ENCODE measurements at regions not wholly inside any gene's neighbourhood (a gene's known extent, or its start where the extent isn't known, plus 50 kb on each side); places are given as distances from the start of the nearest gene placed in this dataset.

DNA sequence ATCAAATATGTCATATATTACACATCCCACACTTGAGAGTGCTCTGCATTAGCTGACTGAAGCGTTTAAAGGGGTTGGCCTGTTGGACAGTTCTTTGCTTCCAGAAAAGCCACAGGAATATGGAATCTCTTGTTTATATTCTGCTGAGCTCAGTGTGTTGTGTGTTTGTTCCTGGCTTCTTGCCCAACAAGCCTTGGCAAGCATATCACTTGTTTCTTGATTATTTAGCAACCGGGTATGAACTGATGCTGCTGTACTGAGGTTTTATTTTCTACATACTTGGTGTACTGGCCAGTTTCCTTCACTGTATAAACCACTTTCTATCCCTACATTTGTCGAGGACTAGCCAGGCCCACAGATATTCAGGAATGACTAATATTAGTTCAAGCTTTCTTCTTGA, 378.9 kb downstream of the KCTD16 start:
- H3K27ac ChIP-seq = no peak overlapping the region
- 24 to 43% (median 34%) methylated on average over 3 of the region's 3 CpGs for WGBS, 5 donors
- H3K4me3 ChIP-seq = no peak overlapping the region

DNA sequence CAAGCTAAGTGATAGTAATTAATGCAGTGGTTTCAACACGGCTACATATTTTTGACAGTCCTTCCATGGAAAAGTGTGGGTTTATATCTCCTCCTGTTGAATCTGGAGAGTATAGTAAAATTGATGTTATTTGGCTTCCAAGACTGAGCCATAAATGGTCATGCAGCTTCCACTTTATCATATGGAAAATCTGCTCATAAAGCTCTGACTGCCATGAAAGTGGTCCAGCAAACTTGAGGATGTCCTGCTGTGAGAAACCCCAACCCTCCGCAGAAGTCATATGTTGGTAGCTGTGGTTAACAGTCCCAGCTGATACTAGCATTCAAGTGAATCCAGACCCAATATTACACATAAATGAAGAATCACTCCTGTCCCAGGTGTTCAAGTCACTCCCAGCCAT, 378.3 kb downstream of the KCTD16 start:
- intact Hi-C loops (cut with DNase I; ENCODE audit: low total_unique reads) = no loop called here
- peak in 1 of 2 donors; percentile 60 for DNase-seq
- no peaks in the 10 kb centered on the region for H3K4me1 ChIP-seq
- no peak overlapping the region for H3K27ac ChIP-seq
- H3K4me3 ChIP-seq = no peak overlapping the region
- 57 to 79% (median 64%) methylated on average over 2 of the region's 2 CpGs for WGBS, 5 donors
- H3K27me3 ChIP-seq = no peaks in the 10 kb centered on the region
- no peaks in the 10 kb centered on the region for H3K9me3 ChIP-seq
- TF ChIP-seq POLR2A (IDR thresholded peaks at IDR 0.05) = no peak
- TF ChIP-seq POLR2AphosphoS5 (IDR thresholded peaks at IDR 0.05) = no peak
- TF ChIP-seq, protein P1, sequence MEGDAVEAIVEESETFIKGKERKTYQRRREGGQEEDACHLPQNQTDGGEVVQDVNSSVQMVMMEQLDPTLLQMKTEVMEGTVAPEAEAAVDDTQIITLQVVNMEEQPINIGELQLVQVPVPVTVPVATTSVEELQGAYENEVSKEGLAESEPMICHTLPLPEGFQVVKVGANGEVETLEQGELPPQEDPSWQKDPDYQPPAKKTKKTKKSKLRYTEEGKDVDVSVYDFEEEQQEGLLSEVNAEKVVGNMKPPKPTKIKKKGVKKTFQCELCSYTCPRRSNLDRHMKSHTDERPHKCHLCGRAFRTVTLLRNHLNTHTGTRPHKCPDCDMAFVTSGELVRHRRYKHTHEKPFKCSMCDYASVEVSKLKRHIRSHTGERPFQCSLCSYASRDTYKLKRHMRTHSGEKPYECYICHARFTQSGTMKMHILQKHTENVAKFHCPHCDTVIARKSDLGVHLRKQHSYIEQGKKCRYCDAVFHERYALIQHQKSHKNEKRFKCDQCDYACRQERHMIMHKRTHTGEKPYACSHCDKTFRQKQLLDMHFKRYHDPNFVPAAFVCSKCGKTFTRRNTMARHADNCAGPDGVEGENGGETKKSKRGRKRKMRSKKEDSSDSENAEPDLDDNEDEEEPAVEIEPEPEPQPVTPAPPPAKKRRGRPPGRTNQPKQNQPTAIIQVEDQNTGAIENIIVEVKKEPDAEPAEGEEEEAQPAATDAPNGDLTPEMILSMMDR (IDR thresholded peaks at IDR 0.05) = no peak
- TF ChIP-seq EP300 (IDR thresholded peaks at IDR 0.05) = no peak
- H3K36me3 ChIP-seq = no peaks in the 10 kb centered on the region

More for the DNA sequence above, 378.9 kb downstream of the KCTD16 start:
- H3K9me3 ChIP-seq = peaks cover 0 to 3% (median 0%) of the 10 kb centered on the region in 4 donors
- TF ChIP-seq POLR2AphosphoS5 (IDR thresholded peaks at IDR 0.05) = no peak
- TF ChIP-seq EP300 (IDR thresholded peaks at IDR 0.05) = no peak
- no peak for TF ChIP-seq POLR2A (IDR thresholded peaks at IDR 0.05)
- TF ChIP-seq, protein P1 (IDR thresholded peaks at IDR 0.05) = no peak
- no peaks in the 10 kb centered on the region for H3K36me3 ChIP-seq
- H3K27me3 ChIP-seq = no peaks in the 10 kb centered on the region
- intact Hi-C loops (cut with DNase I; ENCODE audit: low total_unique reads) = no loop called here
- DNase-seq = peak in 1 of 2 donors; percentile 88
- H3K4me1 ChIP-seq = no peaks in the 10 kb centered on the region

DNA sequence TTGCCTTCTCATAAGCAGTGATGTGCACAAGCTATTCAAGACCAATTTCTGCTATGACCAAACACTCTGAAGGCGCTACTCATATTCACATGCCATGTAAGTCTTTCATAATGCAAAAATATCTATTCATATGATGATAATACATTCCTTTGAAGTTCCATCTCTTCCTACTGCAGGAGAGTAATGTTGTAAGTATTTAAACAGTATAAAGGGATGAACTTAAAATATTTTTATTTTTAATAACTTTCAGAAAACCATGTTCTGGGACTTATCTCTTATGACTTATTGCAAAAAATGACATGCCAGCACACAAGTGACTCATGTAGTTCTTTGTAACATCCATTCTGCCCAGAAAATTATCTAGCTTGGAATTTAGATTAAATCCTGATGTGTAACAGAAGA, 376.4 kb downstream of the KCTD16 start:
- 83 to 91% (median 84%) methylated on average over 1 of the region's 1 CpG for WGBS, 5 donors
- DNase-seq = no peak

DNA sequence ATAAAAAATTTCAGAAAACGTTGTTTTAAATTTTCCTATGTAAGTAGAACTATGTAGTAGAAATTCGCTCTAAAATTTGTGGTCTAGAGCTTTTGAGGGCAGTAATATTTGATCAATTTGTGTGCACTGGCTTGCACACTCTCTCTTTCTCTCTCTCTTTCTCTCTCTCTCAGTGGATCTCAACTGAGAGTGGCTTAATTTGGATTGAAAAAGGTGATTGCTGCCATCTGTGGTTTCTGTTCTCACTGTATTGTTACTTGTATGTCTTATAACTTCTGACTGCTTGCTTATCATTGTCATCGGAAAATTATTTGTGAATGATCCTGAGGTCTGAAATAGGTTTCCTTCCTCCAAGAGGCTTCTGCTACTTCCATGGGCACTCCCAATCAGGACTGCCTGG, 368.2 kb downstream of the KCTD16 start:
- TF ChIP-seq, protein P1 (IDR thresholded peaks at IDR 0.05) = no peak
- TF ChIP-seq POLR2AphosphoS5 (IDR thresholded peaks at IDR 0.05) (no peak), POLR2A (IDR thresholded peaks at IDR 0.05) (no peak), EP300 (IDR thresholded peaks at IDR 0.05) (no peak)
- Histone ChIP-seq H3K4me3 (no peak overlapping the region), H3K4me1 (no peaks in the 10 kb centered on the region), H3K9me3 (peaks cover 0 to 19% (median 5%) of the 10 kb centered on the region in 4 donors), H3K36me3 (no peaks in the 10 kb centered on the region), H3K27me3 (no peaks in the 10 kb centered on the region), H3K27ac (no peak overlapping the region)
- DNase-seq = no peak
- intact Hi-C loops (cut with DNase I; ENCODE audit: low total_unique reads) = no loop called here
- WGBS, 5 donors = 65 to 78% (median 71%) methylated on average over 3 of the region's 3 CpGs

More for the DNA sequence above, 376.4 kb downstream of the KCTD16 start:
- Histone ChIP-seq H3K27me3 (no peaks in the 10 kb centered on the region), H3K4me1 (no peaks in the 10 kb centered on the region), H3K27ac (no peak overlapping the region), H3K4me3 (no peak overlapping the region), H3K9me3 (peaks cover 0 to 5% (median 0%) of the 10 kb centered on the region in 4 donors), H3K36me3 (no peaks in the 10 kb centered on the region)
- TF ChIP-seq, protein P1 (IDR thresholded peaks at IDR 0.05) = no peak
- TF ChIP-seq POLR2A (IDR thresholded peaks at IDR 0.05) (no peak), POLR2AphosphoS5 (IDR thresholded peaks at IDR 0.05) (no peak), EP300 (IDR thresholded peaks at IDR 0.05) (no peak)
- intact Hi-C loops (cut with DNase I; ENCODE audit: low total_unique reads) = no loop called here

Measured in stomach (tissue), 8 donors.